Mesothelial cell of epicardium (in vitro differentiated cells): ENCODE measurements at regions not wholly inside any gene's neighbourhood (a gene's known extent, or its start where the extent isn't known, plus 50 kb on each side); places are given as distances from the start of the nearest gene placed in this dataset.

Experiments used
- DNase-seq, 2 experiments: peaks; one replicate each; pipeline ENCODE4 v3.0.0; 2021; ENCODE audit warnings: low spot score in 2 of 2; ENCODE audit not compliant: unreplicated experiment in 2 of 2
- H3K27ac Mint-ChIP-seq: 2 replicates; pipeline ENCODE4 v1.8.0; 2021; ENCODE audit warnings: mixed read lengths
- H3K27me3 Mint-ChIP-seq: 2 replicates; pipeline ENCODE4 v1.8.0; 2021; ENCODE audit warnings: low read depth, mixed read lengths
- H3K36me3 Mint-ChIP-seq: 2 replicates; pipeline ENCODE4 v1.8.0; 2021; ENCODE audit warnings: mixed read lengths
- H3K4me1 Mint-ChIP-seq: 2 replicates; pipeline ENCODE4 v1.8.0; 2021; ENCODE audit warnings: mixed read lengths
- H3K4me3 Mint-ChIP-seq: 2 replicates; pipeline ENCODE4 v1.8.0; 2021; ENCODE audit warnings: mild to moderate bottlenecking, moderate library complexity, mixed read lengths
- H3K9me3 Mint-ChIP-seq: 2 replicates; pipeline ENCODE4 v1.8.0; 2021; ENCODE audit warnings: mixed read lengths
- TF ChIP-seq, protein P1 (sequence below): fragments of 200-600 bp; sonication (generic); IDR thresholded peaks from one replicate; pipeline ENCODE4 v1.5.0; 2021; ENCODE audit warnings: antibody characterized with exemption; ENCODE audit not compliant: unreplicated experiment

DNA sequence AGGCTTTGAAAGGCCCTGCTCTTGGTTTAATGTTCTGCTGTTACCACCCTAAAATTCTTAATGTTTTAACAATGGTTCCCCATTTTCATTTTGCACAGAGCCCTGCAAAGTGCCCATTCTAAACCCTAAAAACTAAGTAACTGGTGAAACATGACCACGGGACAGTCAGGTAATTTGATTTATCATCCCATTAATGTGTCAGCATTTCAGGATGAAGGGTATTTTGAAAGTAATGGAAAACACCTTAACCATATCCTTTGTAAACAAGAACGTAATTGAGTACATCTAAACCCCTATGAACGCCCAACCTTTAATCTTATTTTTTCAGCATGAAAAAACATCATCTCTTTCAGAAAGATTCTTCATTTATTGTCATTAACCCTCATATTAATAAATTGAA is 164.9 kb upstream of the IL12A start:
- H3K4me1 Mint-ChIP-seq: peaks cover 54% of the 10 kb centered on the region

DNA sequence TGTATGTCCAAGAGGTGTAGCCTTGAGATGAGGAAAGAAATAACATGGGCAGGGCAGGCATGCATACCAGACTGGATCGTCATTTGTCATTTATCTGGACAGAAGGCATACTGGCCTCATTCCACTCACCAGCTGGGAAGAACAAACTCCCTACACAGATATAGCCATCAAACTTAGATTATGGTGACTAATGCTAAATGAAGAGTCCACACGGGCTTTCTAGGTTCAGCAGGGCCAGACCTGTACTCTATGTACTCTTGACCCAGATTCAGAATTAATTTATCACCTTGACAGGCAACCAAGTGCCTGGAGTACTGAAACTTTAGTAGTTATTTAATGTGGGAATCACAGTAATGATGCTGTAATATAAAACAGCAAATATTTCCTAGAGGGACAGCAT is 164.3 kb upstream of the IL12A start:
- peaks cover 54% of the 10 kb centered on the region for H3K4me1 Mint-ChIP-seq
- H3K27ac Mint-ChIP-seq: peak overlapping the region; percentile 83
- no peaks in the 10 kb centered on the region for H3K36me3 Mint-ChIP-seq
- no peak overlapping the region for H3K4me3 Mint-ChIP-seq
- TF ChIP-seq, protein P1, sequence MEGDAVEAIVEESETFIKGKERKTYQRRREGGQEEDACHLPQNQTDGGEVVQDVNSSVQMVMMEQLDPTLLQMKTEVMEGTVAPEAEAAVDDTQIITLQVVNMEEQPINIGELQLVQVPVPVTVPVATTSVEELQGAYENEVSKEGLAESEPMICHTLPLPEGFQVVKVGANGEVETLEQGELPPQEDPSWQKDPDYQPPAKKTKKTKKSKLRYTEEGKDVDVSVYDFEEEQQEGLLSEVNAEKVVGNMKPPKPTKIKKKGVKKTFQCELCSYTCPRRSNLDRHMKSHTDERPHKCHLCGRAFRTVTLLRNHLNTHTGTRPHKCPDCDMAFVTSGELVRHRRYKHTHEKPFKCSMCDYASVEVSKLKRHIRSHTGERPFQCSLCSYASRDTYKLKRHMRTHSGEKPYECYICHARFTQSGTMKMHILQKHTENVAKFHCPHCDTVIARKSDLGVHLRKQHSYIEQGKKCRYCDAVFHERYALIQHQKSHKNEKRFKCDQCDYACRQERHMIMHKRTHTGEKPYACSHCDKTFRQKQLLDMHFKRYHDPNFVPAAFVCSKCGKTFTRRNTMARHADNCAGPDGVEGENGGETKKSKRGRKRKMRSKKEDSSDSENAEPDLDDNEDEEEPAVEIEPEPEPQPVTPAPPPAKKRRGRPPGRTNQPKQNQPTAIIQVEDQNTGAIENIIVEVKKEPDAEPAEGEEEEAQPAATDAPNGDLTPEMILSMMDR: no peak
- no peaks in the 10 kb centered on the region for H3K9me3 Mint-ChIP-seq
- no peaks in the 10 kb centered on the region for H3K27me3 Mint-ChIP-seq
- DNase-seq: no peak

More for the DNA sequence above, 164.9 kb upstream of the IL12A start:
- TF ChIP-seq, protein P1: no peak
- Mint-ChIP-seq H3K27ac (peak overlapping the region; percentile 83), H3K4me3 (no peak overlapping the region), H3K27me3 (no peaks in the 10 kb centered on the region), H3K36me3 (no peaks in the 10 kb centered on the region), H3K9me3 (no peaks in the 10 kb centered on the region)
- DNase-seq: no peak

DNA sequence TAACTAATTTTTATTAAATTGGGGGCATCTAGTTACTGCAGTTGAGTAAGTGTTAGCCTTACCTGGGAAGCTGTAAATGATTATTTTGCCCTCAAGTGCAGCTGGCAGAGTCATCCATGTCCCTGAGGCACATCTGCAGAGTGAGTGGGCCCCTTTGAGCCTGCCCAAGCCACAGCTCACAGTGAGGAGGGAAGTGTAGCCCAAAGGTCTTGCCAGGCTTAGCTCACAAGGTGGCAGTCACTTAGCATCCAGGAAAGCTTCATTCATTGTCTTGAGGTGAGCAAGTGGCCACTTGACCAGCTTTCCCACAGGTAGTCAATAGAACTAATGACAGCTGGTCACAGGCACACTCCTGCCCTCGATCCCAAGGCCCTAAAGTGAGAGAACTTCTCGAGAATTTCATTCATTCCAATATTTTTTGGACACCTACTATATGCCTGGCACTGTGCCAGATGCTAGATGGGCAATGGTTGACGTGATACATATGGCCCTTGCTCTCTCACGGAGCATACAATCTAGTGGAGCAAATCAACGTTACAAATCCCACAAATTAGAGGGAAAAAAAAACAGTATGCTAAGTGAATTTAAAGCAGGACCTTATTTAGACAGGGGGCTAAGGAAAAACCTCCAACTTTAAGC is 163.3 kb upstream of the IL12A start:
- H3K9me3 Mint-ChIP-seq: no peaks in the 10 kb centered on the region
- TF ChIP-seq, protein P1: no peak
- no peaks in the 10 kb centered on the region for H3K36me3 Mint-ChIP-seq
- no peaks in the 10 kb centered on the region for H3K27me3 Mint-ChIP-seq
- H3K4me1 Mint-ChIP-seq: peaks cover 54% of the 10 kb centered on the region
- peak overlapping the region; percentile 65 for H3K27ac Mint-ChIP-seq
- DNase-seq: no peak
- H3K4me3 Mint-ChIP-seq: no peak overlapping the region

DNA sequence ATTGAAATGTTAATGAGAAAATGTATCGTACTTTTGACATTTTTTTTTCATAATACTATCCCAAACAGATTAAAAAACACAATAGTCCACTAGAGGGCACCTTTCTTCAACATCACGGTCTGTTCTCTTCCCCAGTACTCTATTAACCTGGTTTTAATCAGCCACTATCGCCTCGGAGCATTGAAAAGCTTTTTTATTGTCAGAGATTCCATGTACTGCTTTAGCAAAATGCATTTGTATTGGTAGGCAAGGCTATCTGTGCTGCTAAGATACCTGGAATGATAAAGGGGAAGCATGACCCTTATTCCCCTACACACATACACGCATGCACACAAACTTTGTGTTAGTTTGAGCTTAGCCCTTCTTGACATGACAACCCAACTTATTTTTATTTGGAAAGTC is 160.1 kb upstream of the IL12A start:
- Mint-ChIP-seq H3K9me3 (no peaks in the 10 kb centered on the region), H3K36me3 (no peaks in the 10 kb centered on the region), H3K4me3 (no peak overlapping the region), H3K27me3 (no peaks in the 10 kb centered on the region), H3K27ac (peak overlapping the region; percentile 41), H3K4me1 (peaks cover 38% of the 10 kb centered on the region)
- no peak for DNase-seq
- TF ChIP-seq, protein P1: peak; percentile 72

DNA sequence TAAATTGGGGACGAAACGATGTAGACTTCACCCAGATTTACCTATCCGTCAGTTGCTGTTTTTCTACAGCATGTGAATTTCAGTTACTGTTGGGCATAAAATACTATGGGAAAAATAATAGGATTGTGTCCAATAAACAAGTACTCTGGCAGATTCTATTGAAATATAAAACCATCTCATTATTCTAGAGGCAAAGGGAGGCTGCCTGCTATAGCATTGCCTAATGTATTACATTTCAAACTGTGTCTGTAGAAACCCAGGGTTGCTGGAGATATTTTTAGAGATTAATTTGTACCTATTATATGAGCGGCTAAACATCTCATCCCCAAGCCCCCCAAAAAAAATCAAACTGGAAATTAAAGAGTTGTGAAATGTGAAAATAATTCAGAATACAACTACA is 159.6 kb upstream of the IL12A start:
- Mint-ChIP-seq H3K27ac (peak overlapping the region; percentile 36), H3K4me1 (peaks cover 33% of the 10 kb centered on the region), H3K27me3 (no peaks in the 10 kb centered on the region), H3K36me3 (no peaks in the 10 kb centered on the region), H3K9me3 (no peaks in the 10 kb centered on the region), H3K4me3 (no peak overlapping the region)
- TF ChIP-seq, protein P1: no peak
- DNase-seq: no peak
